Upper lobe of right lung (tissue), 1 donor: ENCODE measurements at regions not wholly inside any gene's neighbourhood (a gene's known extent, or its start where the extent isn't known, plus 50 kb on each side); places are given as distances from the start of the nearest gene placed in this dataset.

Experiments
- ATAC-seq: fragments of 200-7000 bp; cut with Tn5 transposase; one replicate; pipeline ENCODE4 v1.9.1; 2020; ENCODE audit warnings: mild to moderate bottlenecking, moderate library complexity
- DNase-seq: peaks from one replicate; pipeline ENCODE4 v3.0.0-alpha.2; 2020
- H3K27ac ChIP-seq: fragments of 200-600 bp; one replicate; pipeline ENCODE4 v1.8.0; 2022
- H3K27me3 ChIP-seq: fragments of 200-600 bp; one replicate; pipeline ENCODE4 v1.8.0; 2022; ENCODE audit warnings: mild to moderate bottlenecking
- H3K36me3 ChIP-seq: fragments of 200-600 bp; one replicate; pipeline ENCODE4 v1.8.0; 2022
- H3K4me1 ChIP-seq: fragments of 200-600 bp; one replicate; pipeline ENCODE4 v1.8.0; 2022
- H3K4me3 ChIP-seq: fragments of 200-600 bp; one replicate; pipeline ENCODE4 v1.8.0; 2022; ENCODE audit warnings: mild to moderate bottlenecking
- H3K9me3 ChIP-seq: fragments of 200-600 bp; one replicate; pipeline ENCODE4 v1.8.0; 2022
- CTCF ChIP-seq: fragments of 200-600 bp; IDR thresholded peaks from one replicate; pipeline ENCODE4 v1.8.0; 2022; ENCODE audit warnings: antibody characterized with exemption
- intact Hi-C: fragments of 100-400 bp; cut with DNase I; formaldehyde crosslinking; loops from one replicate; pipeline ENCODE4 v1.11.0; 2022
- donor health status: DM: no; HTN: yes; CAD: no; lungs with severe emphysema.

- DNase-seq (no peak), ATAC-seq (no peak)
- Histone ChIP-seq H3K27ac (no peak overlapping the region), H3K4me1 (peaks cover 14% of the 10 kb centered on the region), H3K9me3 (no peaks in the 10 kb centered on the region), H3K36me3 (no peaks in the 10 kb centered on the region), H3K27me3 (no peaks in the 10 kb centered on the region), H3K4me3 (no peak overlapping the region)
- intact Hi-C loops, result no loop called here
- TF ChIP-seq CTCF, result no peak
Observed at GRCh38 chr5:74541381-74541781, 99.1 kb downstream of the ENC1 start.

- DNase-seq (no peak), ATAC-seq (no peak)
- peaks cover 14% of the 10 kb centered on the region for H3K4me1 ChIP-seq
- no peak for TF ChIP-seq CTCF
- intact Hi-C loops, result no loop called here
- H3K27ac ChIP-seq, result no peak overlapping the region
- H3K27me3 ChIP-seq, result no peaks in the 10 kb centered on the region
- H3K36me3 ChIP-seq, result no peaks in the 10 kb centered on the region
- no peak overlapping the region for H3K4me3 ChIP-seq
- no peaks in the 10 kb centered on the region for H3K9me3 ChIP-seq
Observed at GRCh38 chr5:74540622-74541021, 99.9 kb downstream of the ENC1 start.

- TF ChIP-seq CTCF, result no peak
- intact Hi-C loops, result no loop called here
- Histone ChIP-seq H3K27ac (no peak overlapping the region), H3K4me1 (peaks cover 14% of the 10 kb centered on the region), H3K9me3 (no peaks in the 10 kb centered on the region), H3K4me3 (no peak overlapping the region), H3K27me3 (no peaks in the 10 kb centered on the region), H3K36me3 (no peaks in the 10 kb centered on the region)
- DNase-seq (no peak), ATAC-seq (no peak)
Observed at GRCh38 chr5:74539986-74540385, 100.5 kb downstream of the ENC1 start.

GRCh38 chr5:74538206-74538661 is 102.3 kb downstream of the ENC1 start:
- no peak overlapping the region for H3K4me3 ChIP-seq
- H3K27me3 ChIP-seq, result no peaks in the 10 kb centered on the region
- no peaks in the 10 kb centered on the region for H3K9me3 ChIP-seq
- intact Hi-C loops, result no loop called here
- peak overlapping the region; percentile 53 for H3K27ac ChIP-seq
- peak; percentile 97 for ATAC-seq
- TF ChIP-seq CTCF, result no peak
- H3K4me1 ChIP-seq, result peaks cover 8% of the 10 kb centered on the region
- peak; percentile 65 for DNase-seq
- H3K36me3 ChIP-seq, result no peaks in the 10 kb centered on the region

GRCh38 chr5:74536658-74537057 is 103.9 kb downstream of the ENC1 start:
- ATAC-seq, result no peak
- Histone ChIP-seq H3K4me1 (peaks cover 8% of the 10 kb centered on the region), H3K36me3 (no peaks in the 10 kb centered on the region), H3K4me3 (no peak overlapping the region), H3K27ac (no peak overlapping the region), H3K27me3 (no peaks in the 10 kb centered on the region), H3K9me3 (no peaks in the 10 kb centered on the region)
- intact Hi-C loops, result no loop called here
- no peak for TF ChIP-seq CTCF
- DNase-seq, result no peak

- TF ChIP-seq CTCF, result no peak
- Histone ChIP-seq H3K9me3 (no peaks in the 10 kb centered on the region), H3K27me3 (no peaks in the 10 kb centered on the region), H3K36me3 (no peaks in the 10 kb centered on the region), H3K27ac (no peak overlapping the region), H3K4me3 (no peak overlapping the region), H3K4me1 (peaks cover 8% of the 10 kb centered on the region)
- intact Hi-C loops, result no loop called here
- no peak for DNase-seq
- no peak for ATAC-seq
Observed at GRCh38 chr5:74535926-74536325, 104.6 kb downstream of the ENC1 start.
